NCI-H1436 (cell line): ENCODE measurements at regions not wholly inside any gene's neighbourhood (a gene's known extent, or its start where the extent isn't known, plus 50 kb on each side); places are given as distances from the start of the nearest gene placed in this dataset.

ENCODE experiments used
- DNase-seq: peaks from one replicate; lab custom pipeline; 2025; lab: John Stamatoyannopoulos, UW

- DNase-seq = no peak
Observed at GRCh38 chr7:25279705-25280104, 51.4 kb upstream of the NPVF start.

DNA sequence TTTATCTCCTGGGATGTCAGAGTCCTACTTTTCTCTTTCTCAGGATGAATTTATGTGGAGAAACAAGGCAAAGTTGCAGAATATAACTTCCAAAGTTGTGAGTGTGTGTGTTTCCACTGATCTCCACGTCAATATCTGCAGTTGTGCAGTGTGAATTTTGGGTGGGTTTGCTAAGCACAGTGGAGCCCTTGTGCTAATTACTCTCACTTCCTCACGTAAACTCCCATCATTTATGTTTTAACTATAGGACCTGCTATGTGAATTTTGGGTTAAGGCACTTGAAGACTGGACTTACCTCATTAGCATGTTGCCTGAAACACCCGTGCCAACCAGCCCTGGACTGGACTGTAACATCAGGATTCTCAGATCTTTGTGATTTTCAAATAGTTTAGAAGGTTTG is 51.9 kb upstream of the NPVF start:
- no peak for DNase-seq

GRCh38 chr7:25282194-25282593 is 53.9 kb upstream of the NPVF start:
- no peak for DNase-seq

DNA sequence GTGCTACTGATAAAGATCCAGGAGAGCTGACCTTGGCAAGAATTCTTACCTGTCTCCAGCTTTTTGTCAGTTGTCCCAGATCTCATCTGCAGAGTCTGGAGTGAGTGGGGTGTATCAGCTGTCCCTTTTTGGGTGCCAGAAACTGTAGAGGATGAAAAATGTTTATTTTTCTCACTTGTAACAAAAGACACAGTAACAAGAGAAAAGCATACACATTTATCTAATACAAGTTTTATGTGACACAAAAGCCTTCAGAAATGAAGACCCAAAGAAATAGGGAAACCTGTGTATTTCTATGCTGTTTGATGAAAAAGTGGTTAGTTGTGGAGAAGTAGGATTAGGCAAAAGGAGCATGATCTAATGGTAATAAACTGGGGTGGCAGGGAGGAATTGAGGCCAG is 58.5 kb upstream of the NPVF start:
- DNase-seq = no peak

DNA sequence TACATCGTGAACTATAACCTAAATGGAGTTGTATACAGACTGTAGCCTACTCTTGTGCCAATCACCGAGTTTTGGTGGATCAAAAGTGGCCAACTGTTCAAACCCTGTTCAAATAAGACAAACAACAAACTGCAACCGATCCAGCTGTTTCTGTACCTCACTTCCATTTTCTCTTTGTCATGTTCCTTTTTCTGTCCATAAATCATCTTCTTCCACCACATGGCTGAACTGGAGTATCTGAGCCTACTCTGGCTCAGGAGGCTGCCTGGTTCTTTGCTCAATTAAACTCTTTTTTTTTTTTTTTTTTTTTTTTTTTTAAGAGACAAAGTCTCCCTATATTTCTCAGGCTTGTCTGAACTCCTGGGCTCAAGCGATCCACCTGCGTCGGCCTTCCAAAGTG is 59.0 kb upstream of the NPVF start:
- no peak for DNase-seq

DNA sequence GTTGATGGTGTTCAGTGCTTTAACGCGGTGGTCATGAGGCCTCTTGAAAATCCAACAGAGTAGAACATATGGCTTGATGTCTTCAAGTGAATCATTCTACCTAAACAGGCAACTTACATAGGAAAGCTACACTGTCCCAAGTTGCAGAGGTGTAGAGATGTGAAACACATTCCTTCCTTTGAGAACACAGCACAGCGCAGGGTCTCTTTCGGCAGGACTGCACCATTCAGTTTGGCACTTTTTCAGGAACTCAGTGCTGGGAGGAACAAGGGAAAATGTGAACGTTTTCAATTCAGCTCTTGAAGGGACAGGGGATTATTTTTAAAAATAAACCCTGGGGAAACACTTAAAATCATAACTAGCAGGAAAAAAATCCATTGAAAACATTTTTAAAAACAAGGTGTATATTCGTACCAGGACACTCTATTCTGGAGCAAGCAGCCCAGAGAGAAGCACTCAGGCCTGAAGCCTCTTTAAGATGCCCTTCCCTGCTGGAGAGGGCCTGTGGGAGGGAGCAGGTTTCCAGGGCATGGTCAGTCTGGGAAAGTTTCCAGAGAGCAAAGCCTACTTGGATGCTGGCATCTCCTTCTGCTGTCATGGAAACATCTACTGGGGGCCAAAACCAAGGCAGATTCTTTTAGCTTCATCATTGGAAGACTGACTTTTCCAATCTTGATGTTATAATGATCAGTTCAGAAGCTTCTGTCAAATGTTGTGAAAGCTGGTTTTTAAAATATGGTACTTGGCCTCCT is 60.4 kb upstream of the NPVF start:
- no peak for DNase-seq

DNA sequence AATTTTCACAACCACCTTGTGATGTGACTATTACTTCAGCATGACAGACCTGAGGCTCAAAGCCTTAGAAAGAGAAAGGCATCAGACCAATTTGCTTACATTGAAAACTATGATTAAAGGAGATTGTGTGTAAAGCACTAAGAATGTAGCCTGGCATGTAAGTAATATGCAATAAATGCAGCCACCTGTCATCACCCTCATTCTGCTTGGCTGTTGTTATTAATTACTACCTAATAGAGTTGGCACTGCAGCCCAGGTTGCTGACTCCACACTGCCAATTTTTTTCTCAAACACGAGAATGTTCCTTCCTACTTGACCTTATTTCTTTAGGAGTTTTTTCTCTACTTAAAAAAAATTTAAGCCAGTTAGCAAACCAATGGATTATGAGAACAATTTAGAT is 61.2 kb upstream of the NPVF start:
- no peak for DNase-seq

- DNase-seq = no peak
Observed at GRCh38 chr7:25294624-25295023, 66.3 kb upstream of the NPVF start.

DNA sequence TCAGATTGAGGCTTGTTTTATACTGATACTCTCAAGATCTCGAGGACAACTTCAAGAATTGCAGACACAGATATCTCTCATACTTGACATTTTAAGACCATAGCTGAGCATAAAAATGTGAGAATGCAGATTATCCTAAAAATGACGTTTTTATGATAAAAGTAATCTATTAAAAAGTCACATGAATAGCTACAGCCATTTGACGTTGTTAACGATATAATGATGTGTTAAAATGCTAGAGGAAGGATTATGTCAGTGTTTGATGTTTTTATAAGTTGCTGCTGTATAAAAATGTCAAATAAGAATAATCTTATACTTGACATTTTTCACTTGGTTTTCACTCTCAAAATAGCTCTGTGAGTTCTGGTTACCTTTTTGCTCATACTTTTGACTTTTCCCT is 67.1 kb upstream of the NPVF start:
- DNase-seq = no peak

- no peak for DNase-seq
Observed at GRCh38 chr7:25296086-25296485, 67.8 kb upstream of the NPVF start.

DNA sequence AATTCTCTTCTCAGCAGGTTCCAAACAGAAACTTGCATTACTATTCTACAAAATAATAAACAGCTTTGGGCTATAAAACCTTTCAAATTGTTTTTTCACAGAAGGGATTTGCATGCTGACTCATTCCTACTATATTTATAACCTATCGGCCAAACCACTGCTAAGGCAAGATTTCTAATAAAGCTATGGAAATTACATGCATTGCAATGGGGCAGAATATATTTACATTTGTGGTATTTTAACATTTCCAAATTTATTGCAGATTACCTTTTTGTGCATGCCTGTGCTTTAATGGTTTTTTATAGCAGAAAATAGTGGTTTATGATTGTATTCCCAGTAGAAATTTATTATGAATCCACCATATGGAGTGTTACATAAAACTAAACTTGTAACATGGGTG is 69.0 kb upstream of the NPVF start:
- no peak for DNase-seq

GRCh38 chr7:25303281-25304181 is 75.2 kb upstream of the NPVF start:
- DNase-seq = no peak

- DNase-seq = no peak
Observed at GRCh38 chr7:25304691-25305090, 76.4 kb upstream of the NPVF start.

DNA sequence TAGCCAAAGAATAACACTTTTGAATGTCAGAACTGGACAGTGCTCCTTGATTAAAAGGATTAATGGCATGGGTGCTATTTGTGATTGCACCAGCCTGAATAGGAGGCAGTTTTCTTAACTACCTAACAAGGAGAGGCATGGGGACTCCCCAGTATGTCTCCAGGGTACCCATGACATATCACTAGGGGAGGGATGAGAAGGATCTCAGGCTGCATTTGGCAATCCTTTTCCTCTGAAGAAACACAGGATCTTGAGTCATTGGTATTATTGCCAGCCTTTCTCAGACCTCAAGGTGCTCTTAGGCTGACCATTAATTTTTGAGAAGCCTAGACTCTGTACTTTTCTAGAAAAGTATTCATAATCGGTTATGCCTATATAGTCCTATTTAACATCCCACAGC is 77.5 kb upstream of the NPVF start:
- no peak for DNase-seq

DNA sequence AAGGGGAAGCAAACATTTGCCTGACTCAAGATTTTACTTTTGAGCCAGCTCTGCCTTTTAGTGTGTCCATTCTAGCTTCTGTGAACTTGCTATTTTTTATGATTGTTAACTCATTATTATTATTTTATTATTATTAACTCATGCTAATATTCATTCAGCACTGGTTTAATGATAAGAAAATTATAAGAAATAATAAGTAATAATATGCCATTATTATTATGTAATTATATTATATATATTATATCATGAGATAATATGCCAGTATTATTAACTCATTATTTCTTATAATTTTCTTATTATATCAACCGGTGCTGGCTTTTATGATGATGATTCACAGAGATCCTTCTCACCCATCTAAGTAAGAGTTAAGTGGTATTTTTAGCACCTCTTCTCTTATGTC is 79.3 kb upstream of the NPVF start:
- DNase-seq = no peak

- no peak for DNase-seq
Observed at GRCh38 chr7:25308246-25308645, 80.0 kb upstream of the NPVF start.

DNA sequence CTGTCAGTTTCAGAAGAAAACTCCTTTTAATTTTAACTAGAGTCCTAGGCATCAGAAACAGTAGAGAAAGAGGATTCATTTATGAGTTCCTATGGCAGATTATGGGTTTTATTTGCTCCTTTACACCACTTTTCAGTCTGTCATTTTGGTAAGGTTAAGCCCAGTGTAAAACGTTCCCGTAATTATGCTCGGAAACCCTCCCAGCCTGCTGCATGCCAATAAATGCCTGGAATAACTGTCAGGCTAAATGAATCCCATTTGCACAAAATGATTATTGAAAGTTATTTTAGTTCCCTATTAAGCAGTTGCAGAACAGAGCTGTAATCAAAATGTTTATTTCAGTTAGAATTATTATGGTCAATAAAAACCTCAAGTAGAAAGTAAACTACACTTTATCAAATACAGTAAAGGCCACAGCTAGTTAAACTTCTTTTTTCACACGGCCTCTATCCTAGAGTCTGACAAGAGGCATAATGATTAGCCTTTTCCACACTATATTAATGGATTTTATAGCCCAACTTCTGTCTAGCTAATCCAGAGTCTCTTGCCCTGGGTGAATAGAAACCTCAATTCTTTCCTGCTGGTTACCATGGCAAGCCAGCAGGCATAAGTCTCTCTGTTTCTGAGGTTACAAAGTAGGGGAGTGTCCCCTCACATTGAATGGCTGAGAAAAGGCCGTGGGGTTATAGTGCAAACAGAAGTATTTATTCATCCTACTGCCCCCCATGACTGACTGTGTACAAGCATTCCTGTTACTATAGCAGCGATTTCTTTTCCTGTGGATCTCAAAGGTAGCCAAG is 80.8 kb upstream of the NPVF start:
- DNase-seq = no peak

- no peak for DNase-seq
Observed at GRCh38 chr7:25310896-25311295, 82.6 kb upstream of the NPVF start.

- no peak for DNase-seq
Observed at GRCh38 chr7:25311346-25311745, 83.1 kb upstream of the NPVF start.

DNA sequence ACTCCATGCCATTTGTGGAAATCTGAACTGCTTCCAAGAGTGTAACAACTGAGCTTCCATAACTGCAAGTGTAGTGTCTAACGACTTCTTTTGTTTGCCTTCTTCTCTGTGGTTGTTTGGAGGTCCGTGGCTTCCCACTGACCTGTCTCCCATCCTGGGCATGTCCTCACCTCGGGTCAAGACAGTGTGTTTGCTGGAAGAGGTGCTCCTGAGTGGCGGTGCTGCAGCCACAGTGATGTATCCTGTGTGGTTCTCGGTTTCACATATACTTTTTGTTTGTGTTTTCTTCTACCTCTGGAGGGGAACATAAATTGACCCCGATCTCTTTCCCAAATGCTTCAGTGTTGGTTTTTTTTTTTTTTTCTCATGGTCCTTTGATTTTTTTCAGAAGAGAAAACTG is 84.7 kb upstream of the NPVF start:
- no peak for DNase-seq

GRCh38 chr7:25313526-25313925 is 85.2 kb upstream of the NPVF start:
- no peak for DNase-seq

DNA sequence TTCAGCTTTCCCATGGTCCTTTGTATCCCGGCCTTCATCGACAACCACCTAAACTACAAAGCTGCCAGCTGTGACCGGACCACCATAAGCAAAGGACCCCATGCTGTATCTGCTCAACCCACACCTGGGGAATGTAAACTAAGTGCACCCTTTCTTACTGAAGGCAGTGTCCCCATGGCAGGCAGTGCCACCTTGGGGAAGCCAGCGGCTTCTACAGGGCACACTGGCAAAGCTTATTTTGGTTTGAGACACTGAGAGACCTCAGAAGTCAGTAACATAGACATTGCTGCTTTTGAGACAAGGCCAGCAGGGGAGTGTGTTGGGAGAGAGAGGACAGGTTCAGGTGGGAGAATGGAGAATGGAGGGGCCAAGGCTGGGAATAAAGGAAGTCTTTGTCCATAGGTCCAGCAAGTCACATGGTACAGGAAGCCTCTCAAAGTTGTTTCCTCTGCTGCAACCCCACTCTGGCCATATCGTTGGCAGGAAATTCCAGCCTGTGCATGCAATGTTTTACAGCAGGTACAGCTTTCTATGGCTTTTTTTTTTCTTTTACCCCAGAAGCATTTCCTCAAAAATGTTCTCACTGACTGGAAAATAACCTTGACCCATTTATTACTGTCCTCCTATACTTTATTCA is 85.9 kb upstream of the NPVF start:
- DNase-seq = no peak
